Body of pancreas (tissue), 4 donors: ENCODE measurements at regions not wholly inside any gene's neighbourhood (a gene's known extent, or its start where the extent isn't known, plus 50 kb on each side); places are given as distances from the start of the nearest gene placed in this dataset.

Source experiments
- CTCF ChIP-seq, 7 experiments: fragments of 450-650 bp in 4 of 7; fragments of 200-600 bp in 3 of 7; sonication (generic) in 3 of 7; IDR thresholded peaks; one replicate each; pipeline ENCODE4 v1.5.1; 2016 to 2019; ENCODE audit warnings: antibody characterized with exemption in 7 of 7
- POLR2A ChIP-seq, 3 donors: fragments of 450-650 bp; IDR thresholded peaks; one replicate each; pipeline ENCODE4 v1.6.1; 2016; ENCODE audit warnings: antibody characterized with exemption in 3 of 3, mild to moderate bottlenecking in 2 of 3

- TF ChIP-seq CTCF (IDR thresholded peaks at IDR 0.05), result no peak
- no peak for TF ChIP-seq POLR2A (IDR thresholded peaks at IDR 0.05)
These were observed 626.1 kb downstream of the TMEM182 start for GRCh38 chr2:103387888-103388287.
